SK-MEL-5 (cell line): ENCODE measurements at regions not wholly inside any gene's neighbourhood (a gene's known extent, or its start where the extent isn't known, plus 50 kb on each side); places are given as distances from the start of the nearest gene placed in this dataset.

Experiments used
- DNase-seq: peaks from one replicate; pipeline ENCODE4 v3.0.0-alpha.2; 2016; ENCODE audit warnings: low read depth, low spot score
- in situ Hi-C: cut with HindIII; loops from 2 replicates; pipeline ENCODE4 v1.10.0; 2016; ENCODE audit warnings: low sequenced_read_pairs, high pct_unique_total_duplicates, low pct_unique_long_range_greater_than_20kb

- DNase-seq, result no peak
- in situ Hi-C loops, result no loop called here
These were observed 191.0 kb upstream of the PMFBP1 start for GRCh38 chr16:72362973-72363372.

GRCh38 chr16:72362476-72362875, 190.5 kb upstream of the PMFBP1 start:
- no peak for DNase-seq
- in situ Hi-C loops, result no loop called here

GRCh38 chr16:72357910-72358309, 186.0 kb upstream of the PMFBP1 start:
- no peak for DNase-seq
- in situ Hi-C loops, result no loop called here

GRCh38 chr16:72355561-72355960, 183.6 kb upstream of the PMFBP1 start:
- in situ Hi-C loops, result no loop called here
- DNase-seq, result no peak

- in situ Hi-C loops, result no loop called here
- no peak for DNase-seq
These were observed 177.8 kb upstream of the PMFBP1 start for GRCh38 chr16:72349719-72350118.

- DNase-seq, result no peak
- in situ Hi-C loops, result no loop called here
These were observed 161.0 kb upstream of the PMFBP1 start for GRCh38 chr16:72332926-72333325.

- in situ Hi-C loops, result no loop called here
- DNase-seq, result no peak
These were observed 152.6 kb upstream of the PMFBP1 start for GRCh38 chr16:72324578-72324977.

GRCh38 chr16:72317446-72317845, 145.5 kb upstream of the PMFBP1 start:
- no peak for DNase-seq
- in situ Hi-C loops, result no loop called here

- in situ Hi-C loops, result no loop called here
- no peak for DNase-seq
These were observed 141.9 kb upstream of the PMFBP1 start for GRCh38 chr16:72313903-72314302.

- DNase-seq, result no peak
- in situ Hi-C loops, result no loop called here
These were observed 140.9 kb upstream of the PMFBP1 start for GRCh38 chr16:72312828-72313227.

- in situ Hi-C loops, result no loop called here
- DNase-seq, result no peak
These were observed 139.5 kb upstream of the PMFBP1 start for GRCh38 chr16:72311426-72311825.

GRCh38 chr16:72309001-72309400, 137.0 kb upstream of the PMFBP1 start:
- DNase-seq, result no peak
- in situ Hi-C loops, result no loop called here

- DNase-seq, result no peak
- in situ Hi-C loops, result no loop called here
These were observed 136.4 kb upstream of the PMFBP1 start for GRCh38 chr16:72308396-72308795.

- in situ Hi-C loops, result no loop called here
These were observed 130.4 kb upstream of the PMFBP1 start for GRCh38 chr16:72302332-72302731.

GRCh38 chr16:72301523-72302236, 129.7 kb upstream of the PMFBP1 start:
- in situ Hi-C loops, result no loop called here
- DNase-seq, result no peak

More at GRCh38 chr16:72302332-72302731, 130.4 kb upstream of the PMFBP1 start:
- DNase-seq, result no peak

- no peak for DNase-seq
- in situ Hi-C loops, result no loop called here
These were observed 128.9 kb upstream of the PMFBP1 start for GRCh38 chr16:72300892-72301291.

GRCh38 chr16:72299684-72300243, 127.8 kb upstream of the PMFBP1 start:
- no peak for DNase-seq
- in situ Hi-C loops, result no loop called here

- in situ Hi-C loops, result no loop called here
- DNase-seq, result no peak
These were observed 127.0 kb upstream of the PMFBP1 start for GRCh38 chr16:72298961-72299360.

GRCh38 chr16:72295914-72296313, 124.0 kb upstream of the PMFBP1 start:
- in situ Hi-C loops, result no loop called here
- no peak for DNase-seq
